Mucosa of descending colon (tissue), 3 donors: ENCODE measurements at regions not wholly inside any gene's neighbourhood (a gene's known extent, or its start where the extent isn't known, plus 50 kb on each side); places are given as distances from the start of the nearest gene placed in this dataset.

Experiments used
- ATAC-seq: fragments of 200-7000 bp; cut with Tn5 transposase; one replicate; pipeline ENCODE4 v1.9.1; 2020; ENCODE audit warnings: mild to moderate bottlenecking, moderate library complexity
- DNase-seq, 3 donors: peaks; one replicate each; pipeline ENCODE4 v3.0.0-alpha.2; 2020
- H3K36me3 ChIP-seq: fragments of 200-600 bp; one replicate; pipeline ENCODE4 v1.8.0; 2021; ENCODE audit warnings: low read depth, mild to moderate bottlenecking
- H3K4me1 ChIP-seq: fragments of 200-600 bp; one replicate; pipeline ENCODE4 v1.8.0; 2021; ENCODE audit warnings: low read depth, mild to moderate bottlenecking
- H3K4me3 ChIP-seq: fragments of 200-600 bp; one replicate; pipeline ENCODE4 v1.8.0; 2021; ENCODE audit warnings: mild to moderate bottlenecking
- H3K9me3 ChIP-seq: fragments of 200-600 bp; one replicate; pipeline ENCODE4 v1.8.0; 2021; ENCODE audit warnings: mild to moderate bottlenecking
- intact Hi-C, 2 donors: fragments of 100-400 bp; cut with DNase I in 1 of 2; cut with micrococcal nuclease in 1 of 2; formaldehyde crosslinking; loops; one replicate each; pipeline versions ENCODE4 v1.11.0 to v1.11.1; 2022; cut with DNase I, micrococcal nuclease
- TF ChIP-seq, protein P1 (sequence below): fragments of 200-600 bp; IDR thresholded peaks from one replicate; pipeline ENCODE4 v1.8.0; 2022; ENCODE audit warnings: antibody characterized with exemption, mild to moderate bottlenecking
- donor health status: DM: no; HTN: no; CAD: no; lungs with moderate emphysema.
- donor health status: DM: no; HTN: no; CAD: no.
- donor health status: DM: no; HTN: yes; CAD: no.

DNA sequence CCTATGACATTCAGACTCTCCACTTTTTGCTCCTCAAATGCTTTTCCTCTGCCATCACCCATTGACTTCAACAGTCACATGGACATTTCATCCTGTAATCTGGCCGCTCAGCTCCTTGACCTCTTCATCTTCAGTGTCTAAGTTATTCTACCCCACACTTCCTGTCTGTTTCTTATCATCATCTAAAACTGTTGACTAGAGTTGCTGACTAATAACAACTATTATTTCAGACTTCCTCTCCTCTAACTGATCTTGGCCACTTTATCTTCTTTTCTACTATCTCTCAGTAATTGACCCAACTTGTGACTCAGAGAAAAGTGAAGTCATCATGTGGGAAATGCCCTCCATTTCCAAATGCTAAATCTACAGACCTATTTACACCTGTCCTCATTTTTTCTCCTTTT, 254.7 kb upstream of the TRPC7 start:
- no peaks in the 10 kb centered on the region for H3K36me3 ChIP-seq
- intact Hi-C loops: no loop called here
- H3K9me3 ChIP-seq: no peaks in the 10 kb centered on the region
- ATAC-seq: no peak
- no peaks in the 10 kb centered on the region for H3K4me1 ChIP-seq
- no peak for DNase-seq
- TF ChIP-seq, protein P1, sequence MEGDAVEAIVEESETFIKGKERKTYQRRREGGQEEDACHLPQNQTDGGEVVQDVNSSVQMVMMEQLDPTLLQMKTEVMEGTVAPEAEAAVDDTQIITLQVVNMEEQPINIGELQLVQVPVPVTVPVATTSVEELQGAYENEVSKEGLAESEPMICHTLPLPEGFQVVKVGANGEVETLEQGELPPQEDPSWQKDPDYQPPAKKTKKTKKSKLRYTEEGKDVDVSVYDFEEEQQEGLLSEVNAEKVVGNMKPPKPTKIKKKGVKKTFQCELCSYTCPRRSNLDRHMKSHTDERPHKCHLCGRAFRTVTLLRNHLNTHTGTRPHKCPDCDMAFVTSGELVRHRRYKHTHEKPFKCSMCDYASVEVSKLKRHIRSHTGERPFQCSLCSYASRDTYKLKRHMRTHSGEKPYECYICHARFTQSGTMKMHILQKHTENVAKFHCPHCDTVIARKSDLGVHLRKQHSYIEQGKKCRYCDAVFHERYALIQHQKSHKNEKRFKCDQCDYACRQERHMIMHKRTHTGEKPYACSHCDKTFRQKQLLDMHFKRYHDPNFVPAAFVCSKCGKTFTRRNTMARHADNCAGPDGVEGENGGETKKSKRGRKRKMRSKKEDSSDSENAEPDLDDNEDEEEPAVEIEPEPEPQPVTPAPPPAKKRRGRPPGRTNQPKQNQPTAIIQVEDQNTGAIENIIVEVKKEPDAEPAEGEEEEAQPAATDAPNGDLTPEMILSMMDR: no peak
- H3K4me3 ChIP-seq: no peak overlapping the region

DNA sequence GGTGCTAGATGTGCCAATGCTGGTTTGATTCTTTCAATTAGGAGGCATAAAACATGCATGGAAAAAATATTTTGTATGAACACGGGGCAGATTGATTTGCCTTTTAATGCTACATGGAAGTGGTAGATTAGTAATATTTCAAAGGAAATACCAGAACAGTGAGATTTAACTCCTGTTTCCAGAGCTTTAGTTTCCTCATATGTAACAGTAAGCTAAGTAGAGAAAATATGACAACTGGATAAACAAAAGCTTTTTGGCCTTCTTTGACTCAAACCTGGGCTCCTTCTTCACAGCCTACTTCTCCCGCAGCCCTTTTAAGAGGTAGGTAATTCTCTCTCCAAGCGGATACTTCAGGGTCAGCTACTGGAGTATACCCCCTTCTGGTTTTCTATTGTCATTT, 254.2 kb upstream of the TRPC7 start:
- Histone ChIP-seq H3K4me1 (no peaks in the 10 kb centered on the region), H3K4me3 (no peak overlapping the region), H3K36me3 (no peaks in the 10 kb centered on the region), H3K9me3 (no peaks in the 10 kb centered on the region)
- DNase-seq: no peak
- no peak for ATAC-seq
- TF ChIP-seq, protein P1: no peak
- intact Hi-C loops: no loop called here

DNA sequence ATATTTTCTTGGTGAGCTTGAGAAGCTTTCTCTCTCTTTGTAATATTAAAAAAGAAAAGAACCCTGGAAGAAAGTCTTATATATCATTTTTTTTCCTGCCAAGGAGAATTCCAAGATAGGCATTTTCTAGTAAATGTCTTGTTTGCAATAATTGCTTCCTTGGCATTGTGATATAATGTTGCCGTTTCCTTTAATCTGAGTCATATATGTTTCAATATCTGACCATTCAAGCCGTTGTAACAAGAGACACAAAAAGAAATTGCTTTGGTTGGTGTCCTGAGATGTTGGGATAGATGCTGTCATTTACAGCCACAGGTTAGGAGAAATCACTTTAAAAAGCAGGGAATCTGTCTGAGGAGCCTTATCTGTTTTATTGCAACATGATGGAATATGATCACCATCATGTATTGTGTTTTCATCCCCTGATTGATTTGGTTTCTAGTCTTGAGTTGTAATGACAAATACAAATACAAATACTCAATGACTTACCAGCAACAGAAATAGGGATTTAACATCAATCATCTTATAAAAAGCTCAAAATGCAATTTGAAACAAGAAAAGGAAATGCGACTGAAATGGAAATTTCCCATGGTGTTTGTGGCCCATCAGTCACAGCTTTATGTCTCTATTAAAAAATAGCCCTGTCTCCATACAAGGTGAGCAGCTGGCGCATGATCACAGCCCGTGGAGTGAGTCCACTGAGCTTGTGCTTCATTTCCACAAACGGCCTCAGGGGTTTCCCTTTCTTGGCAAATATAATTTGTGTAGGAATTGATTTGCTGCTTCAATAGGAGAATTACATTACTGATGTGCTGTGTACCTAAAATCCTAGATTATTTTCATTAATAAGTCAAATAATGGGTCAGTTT, 250.1 kb upstream of the TRPC7 start:
- H3K4me3 ChIP-seq: no peak overlapping the region
- H3K9me3 ChIP-seq: no peaks in the 10 kb centered on the region
- no peaks in the 10 kb centered on the region for H3K36me3 ChIP-seq
- intact Hi-C loops: no loop called here
- ATAC-seq (no peak), DNase-seq (no peak)
- TF ChIP-seq, protein P1: no peak
- H3K4me1 ChIP-seq: no peaks in the 10 kb centered on the region

DNA sequence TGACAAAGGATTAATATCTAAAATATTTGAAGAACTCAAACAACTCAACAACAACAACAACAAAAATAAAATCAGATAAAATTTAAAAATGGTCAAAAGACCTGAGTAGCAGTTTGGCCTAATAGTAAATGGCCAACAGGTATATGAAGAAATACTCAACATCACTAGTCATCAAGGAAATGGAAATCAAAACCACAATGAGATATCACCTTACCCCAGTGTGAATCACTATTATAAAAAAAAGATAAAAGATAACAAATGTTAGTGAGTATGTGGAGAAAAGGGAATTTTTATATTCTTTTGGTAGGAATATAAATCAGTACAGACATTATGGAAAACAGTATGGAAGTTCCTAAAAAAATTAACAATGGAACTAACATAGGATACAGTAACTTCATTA, 247.9 kb upstream of the TRPC7 start:
- ATAC-seq (no peak), DNase-seq (no peak)
- Histone ChIP-seq H3K36me3 (no peaks in the 10 kb centered on the region), H3K4me1 (no peaks in the 10 kb centered on the region), H3K9me3 (no peaks in the 10 kb centered on the region), H3K4me3 (no peak overlapping the region)
- TF ChIP-seq, protein P1: no peak
- intact Hi-C loops: no loop called here

DNA sequence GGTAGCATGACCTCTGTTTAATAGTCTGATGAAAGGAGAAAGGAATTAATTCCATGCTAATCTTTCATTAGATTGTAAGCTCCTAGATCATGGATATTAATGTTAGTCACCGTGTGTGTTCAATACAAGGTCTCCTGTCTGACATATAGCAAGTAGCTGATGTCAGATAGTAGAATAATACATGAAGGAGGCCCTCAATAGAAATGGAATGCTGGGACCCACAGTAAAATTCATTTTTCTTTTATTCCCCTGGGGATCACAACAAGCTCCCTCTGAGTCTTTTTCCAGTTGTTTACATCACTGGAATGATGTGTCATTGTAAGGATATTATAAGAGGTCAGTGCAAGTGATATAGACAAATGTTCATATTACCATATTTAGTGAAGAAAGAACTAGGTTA, 240.3 kb upstream of the TRPC7 start:
- H3K36me3 ChIP-seq: no peaks in the 10 kb centered on the region
- H3K4me1 ChIP-seq: no peaks in the 10 kb centered on the region
- H3K4me3 ChIP-seq: no peak overlapping the region
- ATAC-seq: no peak
- H3K9me3 ChIP-seq: peaks cover 6% of the 10 kb centered on the region
- no peak for DNase-seq
- intact Hi-C loops: no loop called here
- TF ChIP-seq, protein P1: no peak
